Parathyroid adenoma (tissue), 2 donors: ENCODE measurements at regions not wholly inside any gene's neighbourhood (a gene's known extent, or its start where the extent isn't known, plus 50 kb on each side); places are given as distances from the start of the nearest gene placed in this dataset.
A peak's percentile ranks its signal among the peaks of the same experiment; 100 is the strongest.

Source experiments
- H2AFZ ChIP-seq: fragments of 300-600 bp; sonication (generic); one replicate; pipeline ENCODE4 v1.7.0; 2017; ENCODE audit warnings: antibody characterized with exemption, mild to moderate bottlenecking
- H3K27ac ChIP-seq: fragments of 300-600 bp; sonication (generic); one replicate; pipeline ENCODE4 v1.7.0; 2017
- H3K27me3 ChIP-seq: fragments of 300-600 bp; sonication (generic); one replicate; pipeline ENCODE4 v1.7.0; 2017; ENCODE audit warnings: low read length; ENCODE audit not compliant: control insufficient read depth, insufficient read depth
- H3K36me3 ChIP-seq: fragments of 300-600 bp; sonication (generic); one replicate; pipeline ENCODE4 v1.7.0; 2017; ENCODE audit warnings: low read length; ENCODE audit not compliant: control insufficient read depth, insufficient read depth
- H3K4me1 ChIP-seq: fragments of 300-600 bp; sonication (generic); one replicate; pipeline ENCODE4 v1.7.0; 2017; ENCODE audit warnings: control low read depth
- H3K4me2 ChIP-seq: fragments of 300-600 bp; sonication (generic); one replicate; pipeline ENCODE4 v1.7.0; 2017; ENCODE audit warnings: low read length
- H3K4me3 ChIP-seq: fragments of 300-600 bp; sonication (generic); one replicate; pipeline ENCODE4 v1.7.0; 2017; ENCODE audit warnings: low read depth, low read length
- H3K79me2 ChIP-seq: fragments of 300-600 bp; sonication (generic); one replicate; pipeline ENCODE4 v1.7.0; 2017; ENCODE audit warnings: control low read depth
- H3K9ac ChIP-seq: fragments of 300-600 bp; sonication (generic); one replicate; pipeline ENCODE4 v1.7.0; 2017; ENCODE audit warnings: mild to moderate bottlenecking
- H3K9me3 ChIP-seq: fragments of 300-600 bp; sonication (generic); one replicate; pipeline ENCODE4 v1.7.0; 2017; ENCODE audit warnings: low read length; ENCODE audit not compliant: control insufficient read depth
- TF ChIP-seq, protein P1 (sequence below): fragments of 300-600 bp; sonication (generic); IDR thresholded peaks from one replicate; pipeline ENCODE4 v1.7.0; 2017; ENCODE audit warnings: antibody characterized with exemption, mild to moderate bottlenecking
- donor health status: primary hyperparathyroidism.

DNA sequence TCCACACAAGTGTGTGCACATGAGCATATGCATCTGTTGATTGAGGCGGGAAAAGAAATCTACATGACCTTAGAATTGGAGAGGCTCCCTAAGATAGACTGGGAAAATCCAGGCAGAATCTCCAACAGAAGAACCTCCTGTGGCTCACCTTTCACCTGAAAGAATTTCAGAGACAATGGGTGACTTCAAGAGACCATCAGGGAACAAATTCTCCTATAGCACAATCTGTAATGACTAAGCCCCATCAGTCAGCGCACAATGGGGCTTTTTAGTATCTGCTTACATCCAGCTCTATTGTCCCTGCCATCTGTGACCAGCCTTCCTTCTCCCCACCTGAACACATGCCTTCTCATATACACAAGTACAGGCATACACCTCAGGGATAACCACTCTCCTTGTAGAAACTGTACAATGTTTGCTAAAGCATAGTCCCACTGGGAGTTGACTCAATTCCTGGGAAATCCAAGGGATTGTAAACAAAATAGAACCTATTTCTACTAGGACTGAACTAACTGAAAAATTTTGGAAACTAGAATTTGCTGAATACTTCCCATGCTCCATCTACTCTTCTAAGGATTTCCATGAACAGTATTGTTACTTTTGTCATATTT is 150.8 kb upstream of the STXBP5 start:
- H2AFZ ChIP-seq, result no peak overlapping the region
- H3K4me2 ChIP-seq, result no peak overlapping the region
- no peaks in the 10 kb centered on the region for H3K27me3 ChIP-seq
- no peaks in the 10 kb centered on the region for H3K9me3 ChIP-seq
- no peak overlapping the region for H3K27ac ChIP-seq
- no peaks in the 10 kb centered on the region for H3K36me3 ChIP-seq
- TF ChIP-seq, protein P1, sequence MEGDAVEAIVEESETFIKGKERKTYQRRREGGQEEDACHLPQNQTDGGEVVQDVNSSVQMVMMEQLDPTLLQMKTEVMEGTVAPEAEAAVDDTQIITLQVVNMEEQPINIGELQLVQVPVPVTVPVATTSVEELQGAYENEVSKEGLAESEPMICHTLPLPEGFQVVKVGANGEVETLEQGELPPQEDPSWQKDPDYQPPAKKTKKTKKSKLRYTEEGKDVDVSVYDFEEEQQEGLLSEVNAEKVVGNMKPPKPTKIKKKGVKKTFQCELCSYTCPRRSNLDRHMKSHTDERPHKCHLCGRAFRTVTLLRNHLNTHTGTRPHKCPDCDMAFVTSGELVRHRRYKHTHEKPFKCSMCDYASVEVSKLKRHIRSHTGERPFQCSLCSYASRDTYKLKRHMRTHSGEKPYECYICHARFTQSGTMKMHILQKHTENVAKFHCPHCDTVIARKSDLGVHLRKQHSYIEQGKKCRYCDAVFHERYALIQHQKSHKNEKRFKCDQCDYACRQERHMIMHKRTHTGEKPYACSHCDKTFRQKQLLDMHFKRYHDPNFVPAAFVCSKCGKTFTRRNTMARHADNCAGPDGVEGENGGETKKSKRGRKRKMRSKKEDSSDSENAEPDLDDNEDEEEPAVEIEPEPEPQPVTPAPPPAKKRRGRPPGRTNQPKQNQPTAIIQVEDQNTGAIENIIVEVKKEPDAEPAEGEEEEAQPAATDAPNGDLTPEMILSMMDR, result no peak
- no peak overlapping the region for H3K4me3 ChIP-seq
- H3K79me2 ChIP-seq, result no peaks in the 10 kb centered on the region
- no peak overlapping the region for H3K9ac ChIP-seq
- peaks cover 3% of the 10 kb centered on the region for H3K4me1 ChIP-seq

DNA sequence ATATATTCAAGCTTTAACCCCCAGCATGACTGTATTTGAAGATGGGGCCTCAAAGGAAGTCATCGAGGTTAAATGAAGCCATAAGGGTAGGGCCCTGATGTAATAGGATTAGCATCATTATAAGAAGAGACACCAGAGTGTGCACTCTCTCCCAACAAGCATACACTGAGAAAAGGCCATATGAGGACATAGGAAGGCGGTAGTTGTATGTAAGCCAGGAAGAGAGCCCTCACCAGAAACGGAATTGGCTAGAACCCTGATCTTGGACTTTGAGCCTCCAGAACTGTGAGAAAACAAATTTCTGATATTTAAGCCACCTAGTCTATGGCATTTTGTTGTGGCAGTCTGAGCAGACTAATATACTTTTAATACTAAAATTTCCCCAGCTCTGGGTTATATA is 150.1 kb upstream of the STXBP5 start:
- H3K9me3 ChIP-seq, result no peaks in the 10 kb centered on the region
- H3K79me2 ChIP-seq, result no peaks in the 10 kb centered on the region
- peaks cover 6% of the 10 kb centered on the region for H3K4me1 ChIP-seq
- H2AFZ ChIP-seq, result no peak overlapping the region
- H3K36me3 ChIP-seq, result no peaks in the 10 kb centered on the region
- no peak overlapping the region for H3K9ac ChIP-seq
- H3K27ac ChIP-seq, result no peak overlapping the region
- no peak overlapping the region for H3K4me3 ChIP-seq
- H3K27me3 ChIP-seq, result no peaks in the 10 kb centered on the region
- no peak overlapping the region for H3K4me2 ChIP-seq
- TF ChIP-seq, protein P1, result no peak

DNA sequence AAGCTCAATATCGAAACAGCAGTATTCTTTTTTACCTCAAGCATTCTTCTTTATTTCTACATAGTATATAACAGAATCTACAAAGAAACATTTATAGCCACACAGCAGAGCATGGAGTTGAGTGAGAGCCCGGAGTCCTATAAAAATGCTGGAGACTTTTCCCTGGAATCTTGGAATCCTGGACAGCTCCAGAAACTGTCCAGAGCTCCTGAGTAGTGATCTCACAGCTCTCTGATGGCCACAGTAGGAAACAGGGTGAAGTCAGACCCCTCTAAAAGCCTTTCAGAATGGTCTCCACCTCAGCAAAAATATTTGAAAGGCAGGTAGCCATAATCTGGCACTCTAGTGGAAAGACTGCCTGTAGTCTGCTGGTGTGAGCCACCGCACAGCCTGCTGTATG is 149.3 kb upstream of the STXBP5 start:
- Histone ChIP-seq H3K4me2 (no peak overlapping the region), H3K27ac (no peak overlapping the region), H3K4me3 (no peak overlapping the region), H3K36me3 (no peaks in the 10 kb centered on the region), H2AFZ (peak overlapping the region; percentile 41), H3K9ac (no peak overlapping the region), H3K4me1 (peaks cover 7% of the 10 kb centered on the region), H3K27me3 (no peaks in the 10 kb centered on the region), H3K9me3 (no peaks in the 10 kb centered on the region), H3K79me2 (no peaks in the 10 kb centered on the region)
- TF ChIP-seq, protein P1, result no peak

DNA sequence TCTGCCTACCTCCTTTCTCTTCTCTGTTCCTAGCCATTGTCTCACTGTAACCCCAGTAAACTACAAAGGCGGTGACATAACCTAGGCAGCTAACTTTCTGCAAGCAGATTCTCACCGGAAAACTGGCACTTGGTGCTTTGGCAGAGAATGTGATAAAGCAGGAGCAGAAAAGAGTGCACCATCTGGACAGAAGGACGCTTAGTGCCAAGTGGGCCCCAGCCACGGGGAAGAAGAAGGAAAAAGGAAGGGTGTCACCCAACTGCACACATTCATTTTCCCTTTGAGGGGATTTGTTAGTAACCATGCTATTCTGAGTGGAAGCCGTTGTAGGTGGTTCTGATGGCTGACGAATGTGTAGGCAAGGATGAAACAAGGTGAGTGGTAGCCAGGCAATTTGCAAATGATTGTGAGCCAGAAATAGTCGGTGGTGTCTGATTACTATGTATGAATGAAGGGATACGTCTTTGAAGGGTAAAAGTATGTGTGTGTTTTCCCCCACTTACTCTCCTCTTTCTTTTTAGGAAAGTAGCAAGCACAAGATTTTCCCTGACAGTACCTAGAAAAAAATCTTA is 148.3 kb upstream of the STXBP5 start:
- Histone ChIP-seq H3K4me3 (no peak overlapping the region), H2AFZ (peak overlapping the region; percentile 50), H3K4me2 (no peak overlapping the region), H3K4me1 (peaks cover 7% of the 10 kb centered on the region), H3K9ac (no peak overlapping the region), H3K79me2 (no peaks in the 10 kb centered on the region), H3K36me3 (no peaks in the 10 kb centered on the region), H3K27me3 (no peaks in the 10 kb centered on the region), H3K27ac (no peak overlapping the region), H3K9me3 (no peaks in the 10 kb centered on the region)
- TF ChIP-seq, protein P1, result no peak

DNA sequence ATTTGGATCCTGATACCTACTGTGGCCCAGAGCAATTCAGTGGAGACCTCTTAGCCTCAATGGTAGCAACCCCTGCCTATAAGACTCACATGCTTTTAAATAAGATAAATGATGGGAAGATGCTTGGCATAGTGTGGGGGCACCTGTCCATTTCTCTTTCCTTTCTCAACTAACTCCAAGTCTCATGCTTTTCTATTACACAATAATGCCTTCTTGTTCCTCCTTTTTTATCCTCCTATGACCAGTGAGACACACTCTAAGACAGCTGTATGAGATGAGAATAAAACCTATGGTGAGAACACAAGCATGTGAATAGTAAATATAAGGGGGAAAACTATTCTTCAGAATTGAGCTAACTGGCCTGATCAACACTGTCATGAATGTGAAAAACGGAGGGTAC is 147.0 kb upstream of the STXBP5 start:
- TF ChIP-seq, protein P1, result no peak
- Histone ChIP-seq H3K79me2 (no peaks in the 10 kb centered on the region), H3K4me2 (no peak overlapping the region)

More for the DNA sequence above, 147.0 kb upstream of the STXBP5 start:
- H3K27ac ChIP-seq, result no peak overlapping the region
- H3K36me3 ChIP-seq, result no peaks in the 10 kb centered on the region
- no peak overlapping the region for H3K4me3 ChIP-seq
- H2AFZ ChIP-seq, result peak overlapping the region; percentile 67
- H3K4me1 ChIP-seq, result peaks cover 7% of the 10 kb centered on the region
- H3K9ac ChIP-seq, result no peak overlapping the region
- H3K27me3 ChIP-seq, result no peaks in the 10 kb centered on the region
- no peaks in the 10 kb centered on the region for H3K9me3 ChIP-seq
